GM18909 (cell line): ENCODE measurements at regions not wholly inside any gene's neighbourhood (a gene's known extent, or its start where the extent isn't known, plus 50 kb on each side); places are given as distances from the start of the nearest gene placed in this dataset.
A peak's percentile ranks its signal among the peaks of the same experiment; 100 is the strongest.

Source experiments
- ATAC-seq: cut with Tn5 transposase; IDR thresholded peaks from one replicate; pipeline ENCODE4 v1.9.1; 2021; ENCODE audit warnings: mild to moderate bottlenecking; ENCODE audit not compliant: unreplicated experiment, poor library complexity

DNA sequence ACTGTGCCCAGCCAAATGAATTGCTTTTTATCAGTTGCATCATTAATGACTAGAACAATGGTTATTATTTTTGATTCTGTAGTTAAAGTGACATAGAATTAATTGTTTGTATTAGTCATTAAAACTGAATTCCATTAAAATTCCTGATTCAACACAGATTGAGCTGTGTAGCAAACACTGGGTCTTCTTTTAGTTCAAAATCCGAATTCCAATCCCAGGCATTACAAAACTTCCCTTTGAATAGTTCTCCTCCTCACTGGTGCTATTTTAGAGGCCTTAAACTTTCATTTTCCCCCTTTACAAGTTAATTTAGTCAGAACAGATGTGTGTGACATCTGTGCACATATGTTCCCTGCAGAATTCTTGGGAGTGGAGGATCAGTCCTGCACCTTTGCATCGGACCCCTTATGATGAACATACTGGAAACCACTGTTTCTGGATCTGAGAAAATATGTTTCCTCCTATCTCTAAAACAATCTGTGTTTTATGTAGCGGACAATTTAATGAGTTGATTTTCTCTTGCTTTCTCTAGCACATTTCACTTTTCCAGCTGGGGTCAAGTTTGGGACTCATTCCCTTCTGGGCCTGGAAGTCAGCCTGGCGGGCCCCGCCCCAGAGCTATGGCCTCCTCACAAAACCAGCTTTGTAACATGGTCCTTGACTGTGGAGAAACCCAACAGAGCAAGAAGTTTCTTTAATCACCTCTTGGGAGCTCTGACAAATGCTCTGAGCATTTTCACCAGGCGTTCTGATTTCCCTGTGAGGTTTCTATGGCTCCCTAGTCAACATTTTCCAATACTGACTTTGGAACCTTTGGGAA, 87.9 kb upstream of the MAMDC2 start:
- no peak for ATAC-seq

DNA sequence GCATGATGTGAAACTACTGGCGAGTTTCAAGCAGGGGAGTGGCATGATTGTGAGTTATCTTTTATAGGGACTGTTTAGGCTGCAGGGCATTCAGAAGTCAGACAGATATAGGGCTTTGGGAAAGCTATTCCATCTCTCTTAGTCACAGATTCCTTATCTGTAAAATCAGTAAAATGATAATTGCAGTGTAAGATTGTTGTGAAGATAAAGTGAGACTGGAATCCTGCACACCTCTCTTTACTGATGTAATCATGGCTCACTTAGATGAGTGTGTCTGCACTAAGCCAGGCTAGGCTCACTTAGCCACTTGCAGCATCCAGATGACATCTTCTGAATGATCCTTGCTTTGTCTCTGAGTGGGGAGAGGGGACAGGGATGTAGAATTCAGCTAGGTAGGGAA, 81.8 kb upstream of the MAMDC2 start:
- no peak for ATAC-seq

DNA sequence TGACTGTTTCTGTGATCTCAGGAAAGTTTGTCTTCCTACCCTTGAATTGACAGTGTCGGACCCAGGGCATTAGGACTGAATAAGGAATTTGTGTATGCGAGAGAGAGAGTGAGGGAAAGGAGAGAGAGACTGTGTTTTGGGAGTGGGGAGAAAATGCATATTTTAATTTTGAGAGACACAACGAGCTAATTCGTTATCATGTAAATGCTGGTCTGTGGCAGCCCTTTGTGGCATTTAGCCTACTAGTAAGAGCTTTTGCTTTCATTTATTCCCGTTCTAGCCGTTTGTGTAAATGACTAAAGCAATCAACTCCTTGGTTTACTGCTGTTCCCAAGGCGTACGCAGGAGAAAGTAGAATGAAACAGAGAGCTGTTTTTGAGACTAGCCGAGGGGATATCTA, 79.8 kb upstream of the MAMDC2 start:
- no peak for ATAC-seq

DNA sequence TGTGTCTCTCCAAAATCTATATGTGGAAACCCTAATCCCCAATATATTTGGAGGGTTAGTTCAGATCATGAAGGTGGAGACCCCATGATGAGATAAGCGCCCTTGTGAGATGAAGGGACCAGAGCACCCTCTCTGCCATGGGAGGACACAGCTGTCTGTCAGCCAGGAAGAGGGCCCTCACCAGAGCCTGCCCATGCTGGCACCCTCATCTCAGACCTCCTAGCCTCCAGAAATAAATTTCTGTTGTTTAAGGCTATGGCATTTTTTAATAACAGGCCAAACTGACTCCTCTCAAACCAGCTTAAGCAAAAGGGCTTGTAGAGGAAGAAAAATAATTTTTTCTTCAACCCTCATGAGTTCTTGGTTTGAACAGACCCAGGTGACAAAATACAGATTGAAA, 79.2 kb upstream of the MAMDC2 start:
- no peak for ATAC-seq

DNA sequence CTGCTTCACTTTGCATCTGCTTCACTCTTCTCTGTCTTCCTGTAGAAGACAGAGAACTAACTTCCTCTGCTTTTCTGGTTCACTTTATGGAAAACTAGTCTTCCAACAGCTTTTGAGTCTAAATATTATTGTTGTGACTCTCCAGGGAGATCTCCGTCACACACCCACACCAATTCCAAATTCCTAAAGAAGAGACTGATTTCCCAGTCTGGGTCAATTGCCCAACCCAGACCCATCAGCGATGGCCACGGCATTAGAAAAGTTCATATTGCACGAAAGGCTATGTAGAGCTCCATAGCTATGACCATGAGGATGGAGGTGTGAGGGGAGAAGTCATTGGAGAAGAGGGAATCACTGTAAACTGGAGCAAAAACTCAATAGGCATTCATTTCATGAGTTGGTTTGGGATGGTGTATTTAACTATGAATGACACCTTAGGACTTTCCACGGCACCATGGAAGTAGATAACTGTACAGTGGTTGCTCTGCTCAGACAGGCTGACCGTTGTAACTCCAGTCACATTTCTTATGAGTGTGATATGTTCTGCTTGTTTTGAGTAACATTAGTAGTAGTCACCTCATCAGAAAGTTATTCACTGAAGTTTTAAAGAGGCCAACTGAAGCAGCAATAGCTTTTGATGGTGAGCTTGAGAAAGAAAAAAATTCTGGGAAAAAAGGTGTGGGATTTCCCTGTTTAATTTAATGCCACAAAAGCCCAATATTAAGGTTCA, 78.1 kb upstream of the MAMDC2 start:
- ATAC-seq: no peak

DNA sequence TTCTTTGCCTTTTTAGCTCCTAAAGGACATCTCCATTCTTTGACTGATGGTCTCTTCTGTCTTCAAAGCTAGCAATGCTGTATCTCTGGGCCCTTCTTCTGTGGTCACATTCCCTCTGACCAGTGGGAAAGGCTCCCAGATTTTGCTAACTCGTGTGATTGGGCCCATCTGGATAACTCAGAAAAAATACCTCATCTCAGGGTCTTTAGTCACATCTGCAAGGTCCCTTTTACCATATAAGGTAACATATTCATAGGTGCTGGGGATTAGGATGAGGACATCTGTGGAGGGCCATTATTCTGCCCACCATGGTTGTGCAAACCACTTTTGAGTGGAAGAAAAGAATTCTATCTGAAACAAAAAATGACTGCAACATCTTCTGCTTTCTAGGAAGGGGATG, 76.3 kb upstream of the MAMDC2 start:
- ATAC-seq: no peak

DNA sequence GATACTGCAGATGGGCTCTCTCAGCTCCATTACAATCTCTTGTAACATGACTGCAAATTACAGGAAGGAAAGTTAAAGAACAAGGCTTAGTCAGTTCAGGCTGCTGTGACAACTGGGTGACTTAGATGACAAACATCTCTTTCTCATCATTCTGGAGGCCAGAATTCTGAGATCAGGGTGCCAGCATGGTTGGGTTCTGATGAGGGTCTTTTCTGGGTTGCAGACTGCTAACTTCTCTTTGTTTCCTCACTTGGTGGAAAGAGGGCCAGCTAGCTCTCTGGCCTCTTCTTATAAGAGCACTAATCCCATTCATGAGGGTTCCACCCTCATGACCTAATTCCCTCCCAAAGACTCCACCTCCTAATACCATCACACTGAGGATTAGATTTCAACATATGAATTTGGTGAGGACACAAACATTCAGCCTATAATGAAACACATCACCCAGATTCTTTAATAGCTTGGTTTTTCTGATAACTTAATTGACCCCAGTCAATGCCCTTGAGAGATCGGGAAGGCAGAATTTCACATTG, 73.6 kb upstream of the MAMDC2 start:
- ATAC-seq: no peak

DNA sequence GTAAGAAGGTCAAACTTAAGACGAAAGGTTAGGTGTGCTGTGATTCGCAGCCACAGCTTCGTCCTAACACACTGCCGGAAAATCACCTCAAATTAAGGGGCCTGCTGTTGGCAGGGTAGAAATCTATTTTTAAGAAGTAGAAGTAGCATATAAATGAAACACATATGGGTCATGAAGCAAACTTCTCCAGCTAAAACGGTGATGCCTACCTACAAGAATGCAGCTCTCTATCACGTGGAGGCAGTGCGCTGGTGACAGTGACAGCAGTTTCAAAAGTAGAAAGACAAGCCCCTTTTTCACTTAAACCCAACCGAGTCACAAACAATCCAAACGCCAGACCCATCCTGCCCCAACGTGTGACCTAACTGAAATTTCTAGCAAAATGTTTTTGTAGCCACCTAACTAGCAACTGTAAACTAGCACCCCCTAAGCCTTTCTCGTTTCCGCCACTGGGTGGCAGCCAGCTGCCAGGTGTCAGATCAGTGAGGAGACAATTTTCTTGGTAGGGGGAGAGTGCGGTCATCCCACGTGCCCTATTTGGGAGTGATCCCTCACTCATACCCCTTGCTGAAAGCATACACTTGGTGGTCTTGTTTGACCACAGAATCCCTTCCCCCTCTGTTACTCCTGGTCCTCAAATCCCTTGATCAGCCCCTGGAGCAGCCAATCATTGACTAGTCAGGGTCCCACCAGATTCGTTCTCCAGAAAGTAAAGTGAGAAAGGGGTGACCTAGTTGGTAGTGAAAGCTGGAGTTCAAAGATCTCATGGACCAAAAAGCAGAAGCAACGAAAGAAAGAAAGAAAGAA, 71.8 kb upstream of the MAMDC2 start:
- ATAC-seq: peak; percentile 67

DNA sequence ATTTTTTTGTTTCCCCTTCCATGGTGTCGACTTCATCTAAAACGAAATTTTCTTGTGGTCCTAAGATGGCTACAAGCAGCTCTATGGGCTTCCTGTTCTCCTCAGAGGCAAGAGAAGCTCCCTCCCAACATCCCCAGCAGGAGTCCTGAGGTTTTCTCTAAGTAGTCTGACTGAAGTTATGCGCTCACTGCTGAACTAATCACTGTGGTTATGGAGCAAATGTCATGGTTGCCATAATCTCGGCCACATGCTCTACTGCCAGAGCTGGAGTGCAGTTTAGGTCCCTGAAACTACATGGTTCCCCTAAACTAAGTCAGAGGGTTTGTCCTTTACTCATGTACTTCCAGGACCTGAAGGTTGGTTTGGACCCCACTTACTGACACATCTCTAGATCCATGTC, 68.0 kb upstream of the MAMDC2 start:
- no peak for ATAC-seq

DNA sequence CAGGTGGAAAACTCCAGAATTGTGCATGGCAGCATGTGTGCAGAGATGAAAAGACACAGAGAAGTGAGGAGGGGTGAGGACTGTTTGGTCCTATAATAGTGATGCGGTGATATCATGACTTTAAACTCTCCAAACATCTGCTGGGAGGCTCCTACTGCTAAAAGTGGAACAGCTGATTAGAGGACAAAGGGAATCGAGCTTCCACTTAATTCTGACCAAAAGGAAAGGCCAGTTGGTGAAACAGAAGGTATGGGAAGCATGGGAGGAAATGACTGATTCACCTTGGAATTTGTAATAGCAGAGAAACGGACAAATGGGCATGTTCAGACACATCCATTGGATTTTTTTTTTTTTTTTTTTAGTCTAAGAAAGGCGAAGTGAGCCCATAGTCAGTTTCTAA, 67.5 kb upstream of the MAMDC2 start:
- ATAC-seq: no peak

DNA sequence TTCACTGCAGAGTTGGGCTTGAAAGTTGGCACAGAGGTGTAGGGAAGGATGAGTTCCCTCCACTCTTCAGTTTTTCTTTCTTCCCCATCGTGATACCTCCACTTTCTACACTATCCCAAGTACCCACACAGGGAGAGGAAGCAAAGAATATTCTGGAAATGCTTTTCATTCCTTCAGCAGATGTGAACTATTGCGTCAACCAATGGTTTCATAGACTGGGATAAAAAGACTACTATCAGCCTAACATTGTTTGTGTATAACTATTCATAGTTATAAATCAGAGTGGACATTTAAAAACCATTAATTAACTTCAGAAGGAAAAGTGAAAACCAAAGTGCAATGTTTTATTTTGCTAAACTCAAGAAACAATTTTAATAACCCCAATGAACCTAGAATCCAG, 63.6 kb upstream of the MAMDC2 start:
- no peak for ATAC-seq

DNA sequence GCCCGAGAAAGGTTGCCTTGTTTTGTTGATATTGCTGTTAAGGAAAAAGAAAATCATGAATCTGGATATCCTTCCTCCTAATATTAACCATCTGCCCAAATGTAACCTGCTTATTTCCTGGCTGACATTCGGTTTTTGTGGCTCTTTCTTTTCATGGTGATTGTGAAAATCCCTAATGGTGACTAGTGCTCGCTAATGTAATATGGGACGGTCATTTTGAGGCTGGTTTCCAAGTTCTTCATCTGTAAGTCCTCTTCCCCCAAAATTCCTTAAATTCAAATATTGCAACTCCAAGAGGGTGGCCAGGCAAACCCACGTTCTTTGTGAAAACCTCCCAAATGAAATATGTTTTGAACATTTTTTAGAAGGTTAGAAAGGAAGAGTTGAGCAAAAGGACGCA, 63.1 kb upstream of the MAMDC2 start:
- no peak for ATAC-seq

DNA sequence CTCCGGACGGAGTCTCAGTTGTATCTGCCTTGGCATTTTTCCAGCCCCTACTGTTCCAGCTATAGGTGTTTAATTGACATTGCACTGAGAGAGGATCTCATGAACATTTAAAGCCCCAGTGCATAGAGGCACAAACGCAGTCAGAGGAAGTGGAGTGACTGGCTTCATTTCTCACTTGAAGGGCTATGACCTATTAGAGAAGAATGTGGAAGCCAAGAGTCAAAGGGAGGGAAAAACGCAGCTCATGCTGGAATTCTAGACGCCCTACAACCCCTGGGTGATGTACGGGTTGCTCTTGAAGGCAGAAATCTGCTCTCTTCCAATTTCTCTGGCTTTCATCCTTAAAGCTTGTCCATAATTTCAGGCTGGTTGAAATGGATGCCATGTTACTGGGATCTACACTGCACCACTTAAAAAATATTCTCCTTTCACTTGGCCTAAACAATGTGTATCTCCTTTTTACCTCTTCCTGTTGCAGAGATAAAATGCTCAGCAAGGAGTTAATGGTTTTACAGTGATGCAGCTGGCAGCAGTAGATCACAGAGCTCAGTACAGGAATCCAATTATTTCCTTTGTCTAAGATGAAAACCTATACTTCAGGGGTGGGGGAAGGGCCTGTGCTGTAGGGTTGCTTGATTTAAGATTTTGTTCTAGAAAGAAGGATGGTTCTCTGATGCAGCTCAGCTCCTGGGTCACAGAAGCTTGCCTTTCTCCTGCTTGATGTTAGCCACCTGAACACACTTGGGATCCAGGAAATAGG, 61.8 kb upstream of the MAMDC2 start:
- no peak for ATAC-seq

DNA sequence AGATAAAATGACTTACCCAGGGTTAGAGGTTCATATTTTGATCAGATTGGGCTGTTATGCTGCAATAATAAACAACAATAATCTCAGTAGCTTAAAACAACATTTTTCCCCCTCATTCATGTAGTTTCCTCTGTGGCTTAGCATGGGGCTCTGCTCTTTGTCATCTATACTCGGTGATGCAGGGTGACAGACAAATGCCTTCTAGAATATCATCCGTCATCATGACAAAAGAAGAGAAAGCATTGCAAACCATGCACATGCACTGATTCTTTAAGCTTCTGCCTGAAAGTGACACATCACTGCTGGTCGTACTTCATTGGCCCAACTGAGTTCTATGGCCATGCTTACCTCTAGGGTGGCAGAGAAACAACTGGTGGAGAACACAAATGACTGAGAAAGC, 58.8 kb upstream of the MAMDC2 start:
- ATAC-seq: no peak

DNA sequence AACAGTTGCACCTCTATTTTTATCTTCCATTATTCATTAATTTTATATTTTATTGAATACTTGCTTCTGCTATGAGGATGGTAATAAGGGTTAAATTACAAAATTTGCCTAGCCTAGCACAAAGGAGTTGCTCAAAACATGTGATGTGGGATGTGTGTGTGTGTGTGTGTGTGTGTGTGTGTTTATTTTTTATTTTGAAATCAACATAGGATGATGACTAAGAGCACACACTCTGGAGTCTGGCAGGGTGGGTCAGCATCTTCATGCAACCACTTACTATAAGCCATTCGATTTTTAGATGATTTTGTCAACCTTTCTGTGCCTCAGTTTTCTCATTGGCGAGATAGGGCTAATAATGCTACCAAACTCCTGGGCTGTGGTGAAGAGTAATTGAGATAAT, 57.7 kb upstream of the MAMDC2 start:
- no peak for ATAC-seq

DNA sequence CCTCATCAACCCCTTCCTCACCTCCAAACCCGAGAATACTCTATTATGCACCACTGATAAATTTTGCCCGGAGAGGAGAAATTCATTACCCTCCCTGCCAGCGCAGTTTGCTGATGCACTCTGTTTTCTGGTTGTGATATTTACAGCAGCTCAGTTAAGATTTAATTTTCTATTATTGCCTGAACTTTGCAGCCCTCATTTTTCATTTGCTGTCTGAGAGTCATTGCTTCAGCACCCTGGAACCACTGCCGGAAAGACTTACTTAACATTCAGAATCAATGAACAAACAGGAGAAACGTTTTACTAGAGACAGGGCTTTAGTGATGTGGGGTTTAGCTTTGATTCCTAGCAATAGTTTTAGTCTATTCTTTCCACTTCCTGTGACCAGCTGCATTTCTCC, 56.7 kb upstream of the MAMDC2 start:
- no peak for ATAC-seq

DNA sequence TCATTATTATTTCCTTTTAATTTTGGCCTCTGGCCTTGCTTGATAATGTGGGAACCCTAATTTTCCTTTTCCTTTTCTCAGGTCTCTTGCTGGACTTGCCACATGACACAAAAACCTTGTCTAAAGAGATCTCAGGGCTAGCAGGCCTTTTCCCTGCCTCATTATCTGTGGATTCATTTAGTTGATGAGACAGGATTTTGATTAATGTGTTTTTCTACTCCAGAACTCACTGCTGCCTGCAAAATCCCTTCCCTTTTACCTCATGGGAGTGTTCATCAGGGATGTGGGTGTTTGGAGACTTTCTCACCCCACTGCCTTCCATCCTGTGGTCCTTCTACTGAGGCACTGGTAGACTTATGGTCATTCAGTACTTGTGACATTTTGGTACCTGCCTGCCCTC, 56.2 kb upstream of the MAMDC2 start:
- ATAC-seq: no peak

DNA sequence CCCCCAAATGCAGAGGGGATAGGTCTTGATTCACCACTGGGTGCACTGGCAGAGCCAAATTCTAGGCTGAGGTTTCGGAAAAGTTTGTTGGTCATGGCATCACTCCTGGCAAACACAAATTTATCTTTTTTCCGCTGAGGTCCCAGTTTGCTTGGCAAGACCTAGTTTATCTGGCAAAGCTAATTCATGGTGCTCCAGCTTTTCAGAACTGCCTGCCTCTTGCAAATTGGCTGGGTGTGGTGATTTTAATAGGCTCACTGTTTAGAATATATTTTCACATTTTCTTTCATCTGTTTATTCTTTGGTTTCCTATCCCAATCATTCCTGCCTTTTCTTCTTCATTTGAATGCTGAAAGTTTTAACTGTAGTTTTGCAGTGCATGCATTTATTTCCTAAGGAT, 50.5 kb upstream of the MAMDC2 start:
- no peak for ATAC-seq
